Neuron (in vitro differentiated cells): ENCODE measurements at regions not wholly inside any gene's neighbourhood (a gene's known extent, or its start where the extent isn't known, plus 50 kb on each side); places are given as distances from the start of the nearest gene placed in this dataset.

Experiments used
- H2AFZ ChIP-seq: one replicate; pipeline ENCODE4 v1.6.1; 2013; ENCODE audit warnings: low read depth, mild to moderate bottlenecking, inconsistent platforms, low read length, moderate library complexity
- H3K27me3 ChIP-seq: one replicate; pipeline ENCODE4 v1.6.1; 2013; ENCODE audit warnings: low read length; ENCODE audit not compliant: insufficient read depth
- H3K36me3 ChIP-seq: one replicate; pipeline ENCODE4 v1.6.1; 2013; ENCODE audit warnings: low read length; ENCODE audit not compliant: insufficient read depth
- H3K4me1 ChIP-seq: one replicate; pipeline ENCODE4 v1.6.1; 2013; ENCODE audit warnings: low read length; ENCODE audit not compliant: insufficient read depth
- H3K4me3 ChIP-seq: 2 replicates; pipeline ENCODE4 v1.5.1; 2013; ENCODE audit warnings: mild to moderate bottlenecking, low read length, moderate library complexity
- H3K9me3 ChIP-seq: one replicate; pipeline ENCODE4 v1.6.1; 2013; ENCODE audit warnings: low read length

DNA sequence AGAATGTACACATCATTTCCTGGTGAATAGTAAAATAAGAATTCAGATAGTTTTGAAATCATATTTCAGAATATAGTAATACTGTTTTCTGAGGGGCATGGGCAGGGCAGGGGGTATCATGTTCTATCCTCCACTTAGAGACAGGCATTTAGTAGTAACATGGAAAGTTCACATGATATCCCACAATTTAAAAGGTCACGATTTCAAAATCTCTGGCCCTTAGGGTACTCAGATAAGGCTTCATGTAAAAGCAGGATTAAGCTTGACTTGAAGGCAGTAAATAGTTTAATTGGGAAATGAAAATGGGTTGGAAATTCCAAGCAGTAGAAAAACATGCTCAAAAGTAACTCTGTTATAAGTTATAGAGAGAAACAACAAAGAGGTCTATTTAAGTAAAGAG lies 353.2 kb upstream of the AGTR1 start:
- H3K36me3 ChIP-seq: no peaks in the 10 kb centered on the region
- H3K27me3 ChIP-seq: no peaks in the 10 kb centered on the region
- H3K9me3 ChIP-seq: no peaks in the 10 kb centered on the region
- no peaks in the 10 kb centered on the region for H3K4me1 ChIP-seq
- H3K4me3 ChIP-seq: no peak overlapping the region
- no peak overlapping the region for H2AFZ ChIP-seq

DNA sequence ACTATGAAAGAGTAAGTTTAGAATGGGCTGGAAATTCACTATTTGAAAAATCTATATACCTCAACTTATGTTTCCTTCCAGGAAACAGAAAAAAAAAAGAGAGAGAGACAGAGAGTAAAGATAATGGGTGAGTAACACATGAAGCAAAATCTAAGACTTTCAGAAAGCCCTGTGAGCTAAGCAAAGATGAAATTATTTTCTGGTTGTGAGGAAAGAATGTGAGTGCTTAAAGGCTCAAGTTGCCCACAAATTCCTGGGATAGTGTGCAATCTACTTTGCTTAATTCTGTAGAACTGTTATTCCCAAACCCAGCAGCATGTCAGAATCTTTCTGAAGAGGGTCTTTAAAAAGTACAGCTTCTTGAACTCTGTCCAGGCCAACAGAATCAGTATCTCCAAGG lies 337.7 kb upstream of the AGTR1 start:
- H3K9me3 ChIP-seq: no peaks in the 10 kb centered on the region
- no peak overlapping the region for H3K4me3 ChIP-seq
- no peak overlapping the region for H2AFZ ChIP-seq
- no peaks in the 10 kb centered on the region for H3K36me3 ChIP-seq
- H3K27me3 ChIP-seq: no peaks in the 10 kb centered on the region
- H3K4me1 ChIP-seq: no peaks in the 10 kb centered on the region

DNA sequence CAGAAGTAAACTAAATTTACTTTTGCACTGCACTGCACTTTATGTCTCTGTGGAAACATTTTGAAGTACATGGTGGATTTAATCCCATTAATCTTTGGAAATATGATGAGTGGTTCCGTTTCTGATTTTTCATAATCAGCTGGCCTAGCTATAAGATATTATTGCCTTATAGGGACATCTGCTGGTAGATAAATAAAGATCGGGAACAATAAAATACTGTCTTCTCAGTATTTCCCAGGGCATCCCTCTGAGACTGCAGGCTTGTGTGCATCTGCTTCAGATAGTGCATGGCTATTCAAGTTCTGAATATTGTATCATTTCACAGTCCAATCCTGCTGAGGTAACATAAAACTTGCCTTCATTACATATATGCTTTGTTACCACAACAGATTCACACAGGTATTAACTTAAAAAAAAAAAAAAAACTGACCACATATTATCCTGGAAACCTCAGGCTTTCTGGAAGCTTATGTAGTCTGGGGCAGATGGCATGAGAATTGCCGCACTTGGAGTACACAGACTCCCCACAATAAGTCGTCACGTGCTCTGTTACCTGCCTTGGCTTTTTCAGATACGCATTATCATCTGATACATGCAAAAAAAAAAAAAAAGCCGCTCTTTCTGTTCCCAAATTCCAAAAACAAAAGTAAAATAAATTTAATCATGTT lies 330.8 kb upstream of the AGTR1 start:
- no peaks in the 10 kb centered on the region for H3K36me3 ChIP-seq
- H3K27me3 ChIP-seq: no peaks in the 10 kb centered on the region
- no peaks in the 10 kb centered on the region for H3K4me1 ChIP-seq
- H3K9me3 ChIP-seq: no peaks in the 10 kb centered on the region
- H2AFZ ChIP-seq: no peak overlapping the region
- H3K4me3 ChIP-seq: no peak overlapping the region

DNA sequence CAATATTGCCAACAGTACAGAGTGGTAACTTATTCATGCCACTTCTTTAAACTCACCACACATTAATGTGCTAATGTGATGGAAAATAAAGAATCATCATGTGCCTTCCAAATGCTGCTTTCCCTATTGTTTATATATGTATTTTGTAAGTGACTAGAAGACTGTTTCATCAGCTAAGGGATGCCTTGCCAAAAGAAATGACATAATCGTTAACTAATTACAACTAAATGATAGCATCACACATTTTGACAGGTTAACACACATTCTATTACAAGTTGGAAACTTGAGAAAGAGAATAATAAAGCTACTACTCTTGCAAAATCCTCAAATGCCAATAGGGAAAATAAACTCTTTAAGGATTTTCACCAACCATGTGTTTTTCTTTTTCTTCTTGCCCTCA lies 329.9 kb upstream of the AGTR1 start:
- Histone ChIP-seq H2AFZ (no peak overlapping the region), H3K9me3 (no peaks in the 10 kb centered on the region), H3K36me3 (no peaks in the 10 kb centered on the region), H3K27me3 (no peaks in the 10 kb centered on the region), H3K4me1 (no peaks in the 10 kb centered on the region), H3K4me3 (no peak overlapping the region)

DNA sequence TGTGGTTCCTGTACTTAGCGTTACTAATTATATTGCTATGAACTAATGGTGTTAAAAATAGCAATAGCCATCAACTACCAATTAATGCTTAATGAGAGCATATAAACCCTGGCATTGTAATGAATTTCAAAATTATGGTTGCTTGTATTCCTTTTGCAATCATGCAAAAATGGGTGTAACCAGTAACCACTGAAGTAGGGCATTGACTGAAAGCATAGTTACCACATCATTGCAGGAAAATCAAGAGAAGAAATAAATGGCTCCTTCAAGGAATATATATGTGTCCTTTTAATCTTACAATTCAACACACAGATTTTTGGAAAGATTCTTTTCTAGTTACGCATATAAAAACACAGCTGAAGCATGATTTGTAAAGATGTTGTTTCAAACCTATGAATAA lies 328.3 kb upstream of the AGTR1 start:
- Histone ChIP-seq H3K27me3 (no peaks in the 10 kb centered on the region), H3K4me1 (no peaks in the 10 kb centered on the region), H2AFZ (no peak overlapping the region), H3K4me3 (no peak overlapping the region), H3K9me3 (no peaks in the 10 kb centered on the region), H3K36me3 (no peaks in the 10 kb centered on the region)

DNA sequence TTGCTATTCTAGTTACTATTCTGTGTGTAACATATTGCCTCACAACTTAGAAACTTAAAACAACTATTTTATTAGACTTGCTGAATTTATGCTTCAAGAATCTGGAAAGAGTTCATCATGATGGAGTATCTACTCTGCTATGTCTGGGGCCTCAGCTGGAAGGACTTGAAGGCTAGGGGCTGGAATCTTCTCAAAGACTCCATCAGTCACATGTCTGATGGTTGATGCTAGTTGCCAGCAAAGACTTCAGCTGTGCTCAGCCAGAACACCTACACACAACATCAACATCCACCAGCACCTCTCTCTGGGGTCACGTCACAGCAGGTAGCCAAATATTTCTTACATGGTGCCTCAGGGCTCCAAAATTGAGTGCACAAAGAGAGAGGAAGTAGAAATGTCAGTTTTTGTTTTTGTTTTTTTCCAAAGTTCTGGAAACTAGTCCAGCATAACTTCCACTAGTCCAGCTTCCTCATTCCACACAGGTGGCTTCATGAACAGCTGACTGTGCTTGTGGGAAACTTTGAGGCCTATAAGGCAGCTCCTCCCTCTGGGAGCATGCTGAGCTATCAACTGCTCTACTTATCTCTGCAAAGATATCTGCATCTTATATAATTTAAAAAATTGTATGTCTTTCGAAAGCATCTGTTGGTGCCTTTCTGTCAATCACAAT lies 325.4 kb upstream of the AGTR1 start:
- Histone ChIP-seq H3K4me1 (no peaks in the 10 kb centered on the region), H2AFZ (no peak overlapping the region), H3K9me3 (no peaks in the 10 kb centered on the region), H3K27me3 (no peaks in the 10 kb centered on the region), H3K4me3 (no peak overlapping the region), H3K36me3 (no peaks in the 10 kb centered on the region)

DNA sequence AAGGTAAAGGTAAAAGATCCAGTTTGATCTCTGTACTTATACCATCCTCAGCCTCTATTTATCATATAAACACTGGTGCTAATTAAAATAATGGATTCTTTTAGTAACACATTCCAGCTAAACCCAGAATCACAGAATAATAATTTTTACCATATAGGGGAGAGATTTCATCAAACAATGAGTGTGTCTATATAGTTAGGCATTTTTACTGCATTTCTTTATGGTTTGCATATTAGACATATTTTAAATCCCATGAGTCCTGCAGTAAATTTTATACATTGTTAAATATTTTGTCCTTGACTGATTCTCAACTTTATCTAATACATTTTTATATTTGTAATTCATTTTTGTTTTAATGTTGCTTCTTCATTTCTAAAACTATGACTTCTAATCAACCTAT lies 323.7 kb upstream of the AGTR1 start:
- Histone ChIP-seq H3K4me1 (no peaks in the 10 kb centered on the region), H3K4me3 (no peak overlapping the region), H3K36me3 (no peaks in the 10 kb centered on the region), H3K9me3 (no peaks in the 10 kb centered on the region), H2AFZ (no peak overlapping the region), H3K27me3 (no peaks in the 10 kb centered on the region)

DNA sequence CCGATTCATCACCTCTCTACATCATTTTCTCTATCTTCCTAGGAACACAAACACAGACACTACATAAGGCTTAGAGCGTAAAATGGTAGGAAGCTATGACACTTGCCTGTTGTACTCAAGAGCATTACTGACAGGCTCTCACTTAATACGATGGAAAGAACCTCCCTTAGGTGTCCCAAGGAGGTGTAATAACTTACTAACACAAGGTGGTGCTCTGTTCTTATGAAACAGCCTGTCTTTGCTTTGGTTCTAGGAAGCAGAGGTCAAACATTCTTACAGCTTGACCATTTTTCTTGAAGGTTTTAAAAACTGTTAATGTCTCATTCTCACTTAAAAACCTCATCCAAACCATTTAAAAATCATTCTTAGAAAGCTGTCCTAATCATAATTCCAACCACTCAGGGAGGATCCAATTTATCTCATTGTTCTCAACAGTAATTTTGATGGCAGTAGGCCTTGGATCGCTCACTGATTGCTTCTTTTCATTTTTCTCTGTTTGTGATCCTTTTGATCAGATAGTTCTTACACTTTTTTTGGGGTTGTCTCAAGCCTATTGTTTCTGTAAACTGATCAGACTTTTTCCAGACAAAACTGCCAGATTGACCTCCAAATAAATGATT lies 317.8 kb upstream of the AGTR1 start:
- Histone ChIP-seq H2AFZ (no peak overlapping the region), H3K27me3 (no peaks in the 10 kb centered on the region), H3K4me1 (no peaks in the 10 kb centered on the region)

DNA sequence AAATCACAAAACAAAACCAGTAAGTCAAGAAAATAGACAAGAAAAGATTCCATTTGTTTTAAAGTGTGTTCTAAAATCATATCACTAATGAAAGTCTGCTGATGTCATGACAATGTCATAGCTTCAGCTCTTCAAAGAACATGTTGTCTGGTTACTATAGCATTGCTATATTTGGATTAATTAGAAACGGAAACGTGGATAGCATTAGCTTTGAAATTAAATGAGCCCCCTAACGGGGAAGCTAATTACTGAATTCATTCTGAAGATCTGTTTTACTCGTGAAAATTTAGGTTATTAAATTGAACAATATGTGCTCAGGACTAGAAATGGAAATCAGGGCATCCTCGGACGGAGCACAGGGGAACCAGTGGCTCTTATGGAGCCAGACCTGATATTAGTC lies 316.7 kb upstream of the AGTR1 start:
- Histone ChIP-seq H3K36me3 (no peaks in the 10 kb centered on the region), H3K9me3 (no peaks in the 10 kb centered on the region), H3K4me1 (no peaks in the 10 kb centered on the region), H2AFZ (no peak overlapping the region), H3K4me3 (no peak overlapping the region), H3K27me3 (no peaks in the 10 kb centered on the region)

More for the DNA sequence above, 317.8 kb upstream of the AGTR1 start:
- H3K36me3 ChIP-seq: no peaks in the 10 kb centered on the region
- no peak overlapping the region for H3K4me3 ChIP-seq
- no peaks in the 10 kb centered on the region for H3K9me3 ChIP-seq

DNA sequence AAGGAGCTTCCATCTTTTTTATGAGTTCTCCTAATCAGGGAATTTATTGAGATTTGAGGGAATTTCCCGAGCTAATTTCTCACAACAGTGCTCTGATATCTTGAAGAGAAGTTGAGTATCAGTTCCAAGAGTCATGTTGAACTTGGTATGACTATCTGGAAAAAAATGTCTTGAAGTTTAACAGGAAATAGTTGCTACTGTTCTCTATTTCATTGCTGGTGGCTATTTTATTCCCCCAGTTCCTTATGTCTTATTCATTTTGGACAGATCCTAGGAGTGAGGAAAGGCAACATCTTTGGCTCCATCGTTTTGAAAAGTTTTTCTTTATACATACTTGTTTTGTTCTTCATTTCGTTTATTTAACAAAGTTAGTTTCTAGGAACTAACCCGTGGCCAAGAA lies 307.8 kb upstream of the AGTR1 start:
- Histone ChIP-seq H3K9me3 (no peaks in the 10 kb centered on the region), H3K4me3 (no peak overlapping the region), H3K36me3 (no peaks in the 10 kb centered on the region), H3K27me3 (no peaks in the 10 kb centered on the region), H2AFZ (no peak overlapping the region), H3K4me1 (no peaks in the 10 kb centered on the region)

DNA sequence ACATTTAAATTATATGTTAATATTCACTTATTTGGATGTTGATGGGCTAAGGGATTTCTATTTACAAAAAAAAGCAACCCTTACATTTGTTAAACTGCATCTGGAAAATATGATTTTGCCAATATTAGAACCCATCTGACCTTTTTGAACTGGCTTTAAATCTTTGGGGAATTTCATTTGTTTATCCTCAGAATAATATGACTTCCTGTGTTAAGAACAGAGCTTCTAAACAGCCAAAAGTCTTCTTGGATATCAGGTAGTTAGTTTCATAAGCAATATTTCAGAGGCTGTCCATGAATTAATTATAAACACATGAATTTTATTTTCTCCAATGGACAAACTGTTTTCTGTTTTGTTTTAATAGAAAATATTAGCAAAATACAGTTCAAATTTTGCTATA lies 301.9 kb upstream of the AGTR1 start:
- H3K36me3 ChIP-seq: no peaks in the 10 kb centered on the region
- H3K9me3 ChIP-seq: no peaks in the 10 kb centered on the region
- H2AFZ ChIP-seq: no peak overlapping the region
- H3K27me3 ChIP-seq: no peaks in the 10 kb centered on the region
- H3K4me1 ChIP-seq: no peaks in the 10 kb centered on the region
- no peak overlapping the region for H3K4me3 ChIP-seq

DNA sequence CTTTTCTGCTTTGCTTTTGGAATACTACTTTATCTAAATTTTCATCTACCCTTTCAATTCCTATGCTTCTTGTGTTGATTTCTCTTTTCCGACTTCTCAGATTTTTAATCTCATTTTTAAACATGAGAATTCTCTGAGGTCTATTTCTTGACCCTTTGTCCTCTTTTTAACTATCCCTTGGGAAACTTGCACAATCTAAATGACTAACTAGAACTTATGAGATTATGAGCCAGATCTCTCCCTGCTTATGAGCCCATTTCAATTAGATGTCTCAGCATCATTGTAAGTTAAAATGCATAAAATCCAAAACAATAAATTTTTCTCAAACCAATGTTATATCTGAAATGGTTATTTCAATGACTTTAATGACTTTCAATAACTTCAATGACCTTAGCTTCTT lies 296.9 kb upstream of the AGTR1 start:
- no peak overlapping the region for H3K4me3 ChIP-seq
- no peaks in the 10 kb centered on the region for H3K36me3 ChIP-seq
- no peaks in the 10 kb centered on the region for H3K27me3 ChIP-seq
- H3K4me1 ChIP-seq: no peaks in the 10 kb centered on the region
- H3K9me3 ChIP-seq: no peaks in the 10 kb centered on the region
- no peak overlapping the region for H2AFZ ChIP-seq

DNA sequence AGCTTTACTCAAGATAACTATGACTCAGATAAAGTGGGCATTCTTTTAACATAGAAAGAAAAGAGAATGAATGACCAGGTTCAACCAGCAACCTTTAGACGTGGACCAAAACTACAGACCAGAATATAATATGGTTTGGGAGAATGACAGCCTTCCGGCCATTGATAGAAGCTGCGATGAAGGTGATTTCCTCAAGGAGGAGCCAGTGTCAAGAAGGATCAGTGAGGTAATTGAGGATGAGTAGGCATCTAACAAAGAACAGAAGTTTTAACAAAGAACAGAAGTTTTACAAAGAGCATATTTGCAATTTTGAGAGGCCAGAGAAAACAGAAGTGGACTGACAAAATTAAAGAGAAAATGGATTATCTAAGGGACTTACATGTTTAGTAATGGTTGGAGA lies 289.0 kb upstream of the AGTR1 start:
- H3K4me3 ChIP-seq: no peak overlapping the region
- H3K36me3 ChIP-seq: no peaks in the 10 kb centered on the region

More for the DNA sequence above, 289.0 kb upstream of the AGTR1 start:
- no peaks in the 10 kb centered on the region for H3K27me3 ChIP-seq
- no peaks in the 10 kb centered on the region for H3K4me1 ChIP-seq
- no peak overlapping the region for H2AFZ ChIP-seq
- H3K9me3 ChIP-seq: no peaks in the 10 kb centered on the region
